GM12875 (cell line): ENCODE measurements at regions not wholly inside any gene's neighbourhood (a gene's known extent, or its start where the extent isn't known, plus 50 kb on each side); places are given as distances from the start of the nearest gene placed in this dataset.

Experiments
- H3K4me3 ChIP-seq: one replicate; pipeline ENCODE4 v1.5.1; 2011; ENCODE audit warnings: low read depth, low read length, control low read depth
- TF ChIP-seq, protein P1 (sequence below): IDR thresholded peaks from 2 replicates; pipeline ENCODE4 v1.5.1; 2011; ENCODE audit warnings: low read depth, mild to moderate bottlenecking, control low read depth, inconsistent platforms, low read length, moderate library complexity, borderline replicate concordance; ENCODE audit not compliant: insufficient read depth

DNA sequence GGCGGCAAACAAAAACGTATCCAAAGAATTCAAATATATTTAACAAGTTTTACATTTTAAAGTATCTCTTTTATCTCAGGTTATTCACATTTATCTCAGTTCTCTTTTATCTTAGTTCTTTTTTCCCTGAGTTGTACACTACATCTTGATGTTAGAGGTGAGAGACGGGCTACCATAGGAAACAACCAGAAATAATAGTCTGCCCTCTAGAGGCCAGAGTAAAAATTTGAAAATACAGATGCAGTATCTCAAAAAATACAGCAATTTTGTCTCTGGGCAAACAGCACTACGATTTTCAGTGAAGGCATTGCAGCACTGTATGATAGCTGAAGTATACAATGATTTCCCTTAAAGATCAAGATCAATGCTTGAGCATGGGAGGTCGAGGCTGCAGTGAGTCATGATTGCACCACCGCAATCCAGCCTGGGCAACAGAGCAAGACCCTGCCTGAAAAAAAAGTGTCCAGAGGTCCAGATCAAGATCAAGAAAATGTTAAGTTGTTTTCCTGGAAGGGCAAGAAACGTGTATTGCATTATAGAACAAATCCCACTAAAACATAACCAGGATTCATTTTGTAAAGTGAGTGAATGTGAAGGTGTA, 82.6 kb upstream of the ATP11B start:
- TF ChIP-seq, protein P1, sequence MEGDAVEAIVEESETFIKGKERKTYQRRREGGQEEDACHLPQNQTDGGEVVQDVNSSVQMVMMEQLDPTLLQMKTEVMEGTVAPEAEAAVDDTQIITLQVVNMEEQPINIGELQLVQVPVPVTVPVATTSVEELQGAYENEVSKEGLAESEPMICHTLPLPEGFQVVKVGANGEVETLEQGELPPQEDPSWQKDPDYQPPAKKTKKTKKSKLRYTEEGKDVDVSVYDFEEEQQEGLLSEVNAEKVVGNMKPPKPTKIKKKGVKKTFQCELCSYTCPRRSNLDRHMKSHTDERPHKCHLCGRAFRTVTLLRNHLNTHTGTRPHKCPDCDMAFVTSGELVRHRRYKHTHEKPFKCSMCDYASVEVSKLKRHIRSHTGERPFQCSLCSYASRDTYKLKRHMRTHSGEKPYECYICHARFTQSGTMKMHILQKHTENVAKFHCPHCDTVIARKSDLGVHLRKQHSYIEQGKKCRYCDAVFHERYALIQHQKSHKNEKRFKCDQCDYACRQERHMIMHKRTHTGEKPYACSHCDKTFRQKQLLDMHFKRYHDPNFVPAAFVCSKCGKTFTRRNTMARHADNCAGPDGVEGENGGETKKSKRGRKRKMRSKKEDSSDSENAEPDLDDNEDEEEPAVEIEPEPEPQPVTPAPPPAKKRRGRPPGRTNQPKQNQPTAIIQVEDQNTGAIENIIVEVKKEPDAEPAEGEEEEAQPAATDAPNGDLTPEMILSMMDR = peak; percentile 41; the same call in 1 of the 2 replicates
- H3K4me3 ChIP-seq = no peak overlapping the region

DNA sequence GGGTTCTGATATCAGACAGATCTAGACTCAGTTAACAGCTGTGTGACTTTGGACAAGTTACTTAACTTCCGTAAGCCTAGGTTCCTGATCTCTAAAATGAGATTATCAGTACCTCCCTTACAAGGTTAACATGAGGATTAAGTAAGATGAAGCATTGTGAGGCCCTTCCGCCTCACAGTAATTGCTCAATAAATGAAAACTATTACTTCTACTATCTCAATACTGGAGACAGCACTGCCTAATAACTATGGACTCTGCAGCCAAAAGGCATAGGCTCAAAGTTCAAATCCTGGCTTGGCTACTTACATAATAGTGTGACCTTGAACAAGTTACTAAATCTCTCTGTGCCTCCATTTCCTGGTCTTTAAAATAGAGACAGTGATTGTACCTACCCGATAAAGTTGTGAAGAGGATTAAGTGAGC, 82.0 kb upstream of the ATP11B start:
- no peak overlapping the region for H3K4me3 ChIP-seq
- TF ChIP-seq, protein P1 = no peak

DNA sequence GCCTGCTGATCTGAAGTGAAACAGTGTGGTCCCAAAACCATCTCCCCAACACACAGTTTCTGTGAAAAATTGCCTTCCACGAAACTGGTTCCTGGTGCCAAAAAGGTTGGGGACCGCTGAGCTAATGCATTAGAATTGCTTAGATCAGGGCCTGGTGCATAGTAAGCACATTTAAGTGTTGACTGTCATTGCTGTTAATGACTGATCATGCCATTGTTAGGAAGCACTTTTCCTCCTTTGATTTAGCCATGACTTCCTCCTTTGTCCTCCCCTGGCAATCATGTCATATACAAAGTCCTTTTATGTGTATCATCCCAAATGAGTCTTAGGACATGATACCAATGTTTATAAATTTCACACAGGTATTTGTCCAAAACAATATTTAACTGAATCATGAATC, 81.5 kb upstream of the ATP11B start:
- H3K4me3 ChIP-seq = no peak overlapping the region
- TF ChIP-seq, protein P1 = no peak

DNA sequence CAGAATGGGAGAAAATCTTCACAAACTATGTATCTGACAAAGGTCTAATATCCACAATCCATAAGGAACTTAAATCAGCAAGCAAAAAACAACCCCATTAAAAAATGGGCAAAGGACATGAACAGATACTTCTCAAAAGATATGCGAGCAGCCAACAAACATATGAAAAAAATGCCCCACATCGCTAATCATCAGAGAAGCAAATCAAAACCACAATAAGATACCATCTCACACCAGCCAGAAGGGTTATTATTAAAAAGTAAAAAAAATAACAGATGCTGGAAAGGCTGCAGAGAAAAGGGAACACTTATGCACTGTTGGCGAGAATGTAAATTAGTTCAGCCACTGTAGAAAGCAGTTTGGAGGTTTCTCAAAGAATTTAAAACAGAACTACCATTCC, 80.2 kb upstream of the ATP11B start:
- no peak overlapping the region for H3K4me3 ChIP-seq

DNA sequence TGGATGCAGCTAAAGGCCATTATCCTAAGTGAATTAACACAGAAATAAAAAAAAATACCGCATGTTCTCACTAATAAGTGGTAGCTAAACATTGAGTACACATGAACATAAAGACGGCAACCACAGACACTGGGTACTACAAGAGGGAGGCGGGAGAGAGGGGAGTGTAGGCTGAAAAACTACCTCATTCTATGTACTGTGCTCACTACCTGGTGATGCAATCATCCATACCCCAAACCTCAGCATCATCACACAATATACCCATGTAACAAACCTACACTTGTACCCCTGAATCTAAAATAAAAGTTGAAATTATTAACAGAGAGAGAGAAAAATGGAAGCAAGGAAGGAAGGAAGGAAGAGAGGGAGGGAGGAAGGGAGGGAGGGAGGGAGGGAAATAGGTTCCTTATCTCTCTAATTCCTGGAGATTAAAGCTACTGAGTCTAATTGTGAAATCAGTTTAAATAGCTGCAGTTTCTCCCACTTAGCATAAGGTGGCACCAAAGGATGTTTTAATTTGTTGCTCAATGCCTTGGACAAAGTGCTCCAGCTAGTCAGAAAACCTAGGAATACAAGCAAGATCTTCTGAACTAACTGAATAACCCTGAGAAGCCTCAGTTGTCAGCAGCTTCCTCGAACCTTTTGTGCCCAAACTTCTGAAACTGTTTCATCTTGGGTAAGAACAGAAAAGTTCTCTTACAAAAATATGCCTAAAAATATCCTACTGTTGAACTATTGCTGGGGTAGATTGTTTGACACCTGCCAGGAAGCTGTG, 79.4 kb upstream of the ATP11B start:
- H3K4me3 ChIP-seq = no peak overlapping the region
- TF ChIP-seq, protein P1 = peak; percentile 50; the same call in 1 of the 2 replicates

More for the DNA sequence above, 80.2 kb upstream of the ATP11B start:
- TF ChIP-seq, protein P1 = no peak

DNA sequence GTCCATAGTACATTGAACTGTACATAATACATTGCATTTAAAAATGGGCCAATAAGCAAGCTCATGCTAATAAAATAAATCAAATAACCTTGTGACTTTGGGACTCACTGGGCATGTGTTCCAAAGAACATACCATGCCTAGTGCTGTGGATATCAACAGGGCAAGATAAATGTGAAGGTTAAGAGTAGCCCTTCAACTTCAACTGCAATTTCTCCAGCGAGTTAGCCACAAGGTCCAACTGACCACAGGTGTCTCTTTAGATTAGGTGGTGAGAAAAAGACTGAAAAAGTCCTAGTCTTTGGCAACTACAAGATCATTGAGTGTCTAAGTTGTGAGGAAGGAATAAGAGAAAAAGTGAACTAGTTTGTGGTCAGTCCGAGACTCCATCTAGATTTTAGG, 78.3 kb upstream of the ATP11B start:
- TF ChIP-seq, protein P1 = no peak
- H3K4me3 ChIP-seq = no peak overlapping the region
